ENCODE measurements at regions not wholly inside any gene's neighbourhood (a gene's known extent, or its start where the extent isn't known, plus 50 kb on each side); places are given as distances from the start of the nearest gene placed in this dataset.

- H3K4me1 ChIP-seq (ENCODE audit: control insufficient read depth, insufficient read depth, low read length) = no peaks in the 10 kb centered on the region
- H3K36me3 ChIP-seq (ENCODE audit: control insufficient read depth, insufficient read depth, low read length, severe bottlenecking) = no peaks in the 10 kb centered on the region
- H3K9me3 ChIP-seq (ENCODE audit: control insufficient read depth, low read length) = no peaks in the 10 kb centered on the region
- H3K4me3 ChIP-seq (ENCODE audit: low read length) = no peak overlapping the region
- H3K27me3 ChIP-seq (replicated peaks; ENCODE audit: control insufficient read depth, insufficient read depth, low read length) = no peaks in the 10 kb centered on the region
- no peak overlapping the region for H3K9ac ChIP-seq (ENCODE audit: low read length)
- no peak for DNase-seq (ENCODE audit: low read depth)
These were observed 146.3 kb upstream of the SOX2 start for GRCh38 chr3:181565416-181565815.

GRCh38 chr3:181564222-181564621 lies 147.5 kb upstream of the SOX2 start:
- Histone ChIP-seq H3K36me3 (ENCODE audit: control insufficient read depth, insufficient read depth, low read length, severe bottlenecking) (no peaks in the 10 kb centered on the region), H3K27me3 (replicated peaks; ENCODE audit: control insufficient read depth, insufficient read depth, low read length) (no peaks in the 10 kb centered on the region), H3K4me1 (ENCODE audit: control insufficient read depth, insufficient read depth, low read length) (no peaks in the 10 kb centered on the region), H3K9ac (ENCODE audit: low read length) (no peak overlapping the region), H3K4me3 (ENCODE audit: low read length) (no peak overlapping the region), H3K9me3 (ENCODE audit: control insufficient read depth, low read length) (no peaks in the 10 kb centered on the region)
- no peak for DNase-seq (ENCODE audit: low read depth)

GRCh38 chr3:181561139-181562031 lies 150.3 kb upstream of the SOX2 start:
- Histone ChIP-seq H3K27me3 (replicated peaks; ENCODE audit: control insufficient read depth, insufficient read depth, low read length) (no peaks in the 10 kb centered on the region), H3K4me1 (ENCODE audit: control insufficient read depth, insufficient read depth, low read length) (no peaks in the 10 kb centered on the region), H3K9me3 (ENCODE audit: control insufficient read depth, low read length) (no peaks in the 10 kb centered on the region), H3K36me3 (ENCODE audit: control insufficient read depth, insufficient read depth, low read length, severe bottlenecking) (no peaks in the 10 kb centered on the region), H3K4me3 (ENCODE audit: low read length) (no peak overlapping the region), H3K9ac (ENCODE audit: low read length) (no peak overlapping the region)
- no peak for DNase-seq (ENCODE audit: low read depth)

GRCh38 chr3:181558870-181559269 lies 152.9 kb upstream of the SOX2 start:
- Histone ChIP-seq H3K9me3 (ENCODE audit: control insufficient read depth, low read length) (no peaks in the 10 kb centered on the region), H3K9ac (ENCODE audit: low read length) (no peak overlapping the region), H3K36me3 (ENCODE audit: control insufficient read depth, insufficient read depth, low read length, severe bottlenecking) (no peaks in the 10 kb centered on the region), H3K4me1 (ENCODE audit: control insufficient read depth, insufficient read depth, low read length) (no peaks in the 10 kb centered on the region), H3K27me3 (replicated peaks; ENCODE audit: control insufficient read depth, insufficient read depth, low read length) (no peaks in the 10 kb centered on the region), H3K4me3 (ENCODE audit: low read length) (no peak overlapping the region)
- no peak for DNase-seq (ENCODE audit: low read depth)

GRCh38 chr3:181555681-181556080 lies 156.0 kb upstream of the SOX2 start:
- H3K9ac ChIP-seq (ENCODE audit: low read length) = no peak overlapping the region
- no peaks in the 10 kb centered on the region for H3K4me1 ChIP-seq (ENCODE audit: control insufficient read depth, insufficient read depth, low read length)
- no peak for DNase-seq (ENCODE audit: low read depth)
- H3K9me3 ChIP-seq (ENCODE audit: control insufficient read depth, low read length) = no peaks in the 10 kb centered on the region
- H3K4me3 ChIP-seq (ENCODE audit: low read length) = no peak overlapping the region
- no peaks in the 10 kb centered on the region for H3K36me3 ChIP-seq (ENCODE audit: control insufficient read depth, insufficient read depth, low read length, severe bottlenecking)
- peaks cover 4% of the 10 kb centered on the region for H3K27me3 ChIP-seq (replicated peaks; ENCODE audit: control insufficient read depth, insufficient read depth, low read length)

GRCh38 chr3:181554233-181554765 lies 157.4 kb upstream of the SOX2 start:
- no peak overlapping the region for H3K4me3 ChIP-seq (ENCODE audit: low read length)
- H3K27me3 ChIP-seq (replicated peaks; ENCODE audit: control insufficient read depth, insufficient read depth, low read length) = peaks cover 4% of the 10 kb centered on the region
- H3K36me3 ChIP-seq (ENCODE audit: control insufficient read depth, insufficient read depth, low read length, severe bottlenecking) = no peaks in the 10 kb centered on the region
- DNase-seq (ENCODE audit: low read depth) = no peak
- no peaks in the 10 kb centered on the region for H3K4me1 ChIP-seq (ENCODE audit: control insufficient read depth, insufficient read depth, low read length)
- H3K9me3 ChIP-seq (ENCODE audit: control insufficient read depth, low read length) = no peaks in the 10 kb centered on the region
- no peak overlapping the region for H3K9ac ChIP-seq (ENCODE audit: low read length)

GRCh38 chr3:181549266-181549665 lies 162.5 kb upstream of the SOX2 start:
- Histone ChIP-seq H3K36me3 (ENCODE audit: control insufficient read depth, insufficient read depth, low read length, severe bottlenecking) (no peaks in the 10 kb centered on the region), H3K4me1 (ENCODE audit: control insufficient read depth, insufficient read depth, low read length) (no peaks in the 10 kb centered on the region), H3K9ac (ENCODE audit: low read length) (no peak overlapping the region), H3K9me3 (ENCODE audit: control insufficient read depth, low read length) (no peaks in the 10 kb centered on the region), H3K27me3 (replicated peaks; ENCODE audit: control insufficient read depth, insufficient read depth, low read length) (peaks cover 4% of the 10 kb centered on the region), H3K4me3 (ENCODE audit: low read length) (no peak overlapping the region)
- no peak for DNase-seq (ENCODE audit: low read depth)

GRCh38 chr3:181541414-181541813 lies 170.3 kb upstream of the SOX2 start:
- Histone ChIP-seq H3K9me3 (ENCODE audit: control insufficient read depth, low read length) (no peaks in the 10 kb centered on the region), H3K9ac (ENCODE audit: low read length) (no peak overlapping the region), H3K4me3 (ENCODE audit: low read length) (no peak overlapping the region), H3K36me3 (ENCODE audit: control insufficient read depth, insufficient read depth, low read length, severe bottlenecking) (no peaks in the 10 kb centered on the region), H3K27me3 (replicated peaks; ENCODE audit: control insufficient read depth, insufficient read depth, low read length) (no peaks in the 10 kb centered on the region), H3K4me1 (ENCODE audit: control insufficient read depth, insufficient read depth, low read length) (no peaks in the 10 kb centered on the region)
- no peak for DNase-seq (ENCODE audit: low read depth)

GRCh38 chr3:181534781-181535221 lies 176.9 kb upstream of the SOX2 start:
- no peak overlapping the region for H3K4me3 ChIP-seq (ENCODE audit: low read length)
- DNase-seq (ENCODE audit: low read depth) = no peak

GRCh38 chr3:181533811-181534210 lies 177.9 kb upstream of the SOX2 start:
- no peak for DNase-seq (ENCODE audit: low read depth)
- no peaks in the 10 kb centered on the region for H3K27me3 ChIP-seq (replicated peaks; ENCODE audit: control insufficient read depth, insufficient read depth, low read length)
- H3K4me3 ChIP-seq (ENCODE audit: low read length) = no peak overlapping the region
- H3K9me3 ChIP-seq (ENCODE audit: control insufficient read depth, low read length) = no peaks in the 10 kb centered on the region
- H3K4me1 ChIP-seq (ENCODE audit: control insufficient read depth, insufficient read depth, low read length) = no peaks in the 10 kb centered on the region
- no peaks in the 10 kb centered on the region for H3K36me3 ChIP-seq (ENCODE audit: control insufficient read depth, insufficient read depth, low read length, severe bottlenecking)
- H3K9ac ChIP-seq (ENCODE audit: low read length) = no peak overlapping the region

More at GRCh38 chr3:181534781-181535221, 176.9 kb upstream of the SOX2 start:
- Histone ChIP-seq H3K36me3 (ENCODE audit: control insufficient read depth, insufficient read depth, low read length, severe bottlenecking) (no peaks in the 10 kb centered on the region), H3K9ac (ENCODE audit: low read length) (no peak overlapping the region), H3K4me1 (ENCODE audit: control insufficient read depth, insufficient read depth, low read length) (no peaks in the 10 kb centered on the region), H3K9me3 (ENCODE audit: control insufficient read depth, low read length) (no peaks in the 10 kb centered on the region), H3K27me3 (replicated peaks; ENCODE audit: control insufficient read depth, insufficient read depth, low read length) (no peaks in the 10 kb centered on the region)

GRCh38 chr3:181530584-181530983 lies 181.1 kb upstream of the SOX2 start:
- no peak overlapping the region for H3K4me3 ChIP-seq (ENCODE audit: low read length)
- DNase-seq (ENCODE audit: low read depth) = no peak
- no peaks in the 10 kb centered on the region for H3K36me3 ChIP-seq (ENCODE audit: control insufficient read depth, insufficient read depth, low read length, severe bottlenecking)
- H3K27me3 ChIP-seq (replicated peaks; ENCODE audit: control insufficient read depth, insufficient read depth, low read length) = no peaks in the 10 kb centered on the region
- no peaks in the 10 kb centered on the region for H3K4me1 ChIP-seq (ENCODE audit: control insufficient read depth, insufficient read depth, low read length)
- no peaks in the 10 kb centered on the region for H3K9me3 ChIP-seq (ENCODE audit: control insufficient read depth, low read length)
- H3K9ac ChIP-seq (ENCODE audit: low read length) = no peak overlapping the region

Data from adipocyte (in vitro differentiated cells).